H1 (cell line): ENCODE measurements at regions not wholly inside any gene's neighbourhood (a gene's known extent, or its start where the extent isn't known, plus 50 kb on each side); places are given as distances from the start of the nearest gene placed in this dataset.

ENCODE experiments used
- BRCA1 ChIP-seq: IDR thresholded peaks from 2 replicates; pipeline ENCODE4 v1.6.1; 2012; ENCODE audit warnings: low read depth, low read length, improper control_type of control experiment
- CHD7 ChIP-seq: fragments of 300-600 bp; sonication (generic); IDR thresholded peaks from 2 replicates; pipeline ENCODE4 v1.7.1; 2012; ENCODE audit warnings: low read length, moderate library complexity, mild to moderate bottlenecking, inconsistent platforms; ENCODE audit not compliant: insufficient replicate concordance
- E2F6 ChIP-seq: IDR thresholded peaks from 2 replicates; pipeline ENCODE4 v1.6.1; 2012; ENCODE audit warnings: inconsistent platforms
- RNF2 ChIP-seq: fragments of 200-900, 300-1000 bp; sonication (generic); IDR thresholded peaks from 2 replicates; pipeline ENCODE4 v1.7.1; 2016; ENCODE audit warnings: borderline replicate concordance, low read depth, mild to moderate bottlenecking, antibody characterized with exemption, low read length; ENCODE audit not compliant: poor library complexity, severe bottlenecking; ENCODE audit errors: missing control alignments
- RXRA ChIP-seq: IDR thresholded peaks from 2 replicates; pipeline ENCODE4 v1.6.1; 2011; ENCODE audit warnings: low read depth, mild to moderate bottlenecking, low read length, moderate library complexity; ENCODE audit not compliant: insufficient read depth
- SP2 ChIP-seq: IDR thresholded peaks from 2 replicates; pipeline ENCODE4 v1.6.1; 2012; ENCODE audit warnings: mild to moderate bottlenecking, low read length, inconsistent platforms
- ZNF274 ChIP-seq: IDR thresholded peaks from 2 replicates; pipeline ENCODE4 v1.7.0; 2012; ENCODE audit warnings: low read length, borderline replicate concordance; ENCODE audit errors: extremely low read depth

DNA sequence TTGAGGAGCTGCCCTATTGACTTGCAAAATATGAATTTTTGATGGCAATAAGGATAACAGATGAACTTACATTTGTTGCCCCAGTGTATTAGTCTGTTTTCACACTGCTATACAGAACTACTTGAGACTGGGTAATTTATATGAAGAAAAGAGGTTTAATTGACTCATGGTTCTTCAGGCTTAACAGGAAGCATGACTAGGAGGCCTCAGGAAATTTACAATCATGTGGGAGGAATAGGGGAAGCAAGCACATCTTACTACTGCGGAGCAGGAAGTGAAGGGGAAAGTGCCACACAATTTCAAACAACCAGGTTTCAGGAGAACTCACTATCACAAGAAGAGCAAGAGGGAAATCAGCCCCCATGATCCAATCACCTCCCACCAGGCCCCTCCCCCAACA is 57.9 kb downstream of the ZNF22 start (continued):
- TF ChIP-seq CHD7 = no peak
- no peak for TF ChIP-seq ZNF274
- TF ChIP-seq RNF2 = no peak
- no peak for TF ChIP-seq RXRA
- no peak for TF ChIP-seq E2F6
- TF ChIP-seq SP2 = no peak
- TF ChIP-seq BRCA1 = no peak
